Hepatocyte (in vitro differentiated cells): ENCODE measurements at regions not wholly inside any gene's neighbourhood (a gene's known extent, or its start where the extent isn't known, plus 50 kb on each side); places are given as distances from the start of the nearest gene placed in this dataset.

Source experiments
- DNase-seq: peaks from one replicate; pipeline ENCODE4 v3.0.0-alpha.2; 2016; ENCODE audit warnings: low spot score
- H2AFZ ChIP-seq: fragments of 200-600 bp; sonication (generic); 2 replicates; pipeline ENCODE4 v1.6.0; 2016; ENCODE audit warnings: antibody characterized with exemption, mild to moderate bottlenecking
- H3K27ac ChIP-seq: fragments of 200-600 bp; sonication (generic); 2 replicates; pipeline ENCODE4 v1.5.1; 2016; ENCODE audit warnings: mild to moderate bottlenecking
- H3K27me3 ChIP-seq: fragments of 200-600 bp; sonication (generic); 2 replicates; pipeline ENCODE4 v1.6.1; 2016
- H3K36me3 ChIP-seq: fragments of 200-600 bp; sonication (generic); replicated peaks from 2 replicates; pipeline ENCODE4 v1.5.1; 2016; ENCODE audit warnings: low read depth; ENCODE audit not compliant: insufficient read depth
- H3K4me1 ChIP-seq: fragments of 200-600 bp; sonication (generic); 2 replicates; pipeline ENCODE4 v1.5.1; 2016; ENCODE audit warnings: mild to moderate bottlenecking, moderate library complexity; ENCODE audit not compliant: insufficient read depth
- H3K4me2 ChIP-seq: fragments of 200-600 bp; sonication (generic); 2 replicates; pipeline ENCODE4 v1.6.0; 2016
- H3K4me3 ChIP-seq: fragments of 200-600 bp; sonication (generic); 2 replicates; pipeline ENCODE4 v1.5.1; 2016; ENCODE audit warnings: mild to moderate bottlenecking
- H3K79me2 ChIP-seq: fragments of 200-600 bp; sonication (generic); 2 replicates; pipeline ENCODE4 v1.6.0; 2017; ENCODE audit warnings: mild to moderate bottlenecking
- H3K9me2 ChIP-seq: fragments of 200-600 bp; sonication (generic); replicated peaks from 2 replicates; pipeline ENCODE4 v1.6.0; 2017; ENCODE audit warnings: mild to moderate bottlenecking; ENCODE audit not compliant: insufficient read depth
- H3K9me3 ChIP-seq: fragments of 200-600 bp; sonication (generic); 2 replicates; pipeline ENCODE4 v1.5.1; 2016; ENCODE audit warnings: low read depth, mild to moderate bottlenecking
- H4K20me1 ChIP-seq: fragments of 200-600 bp; sonication (generic); 2 replicates; pipeline ENCODE4 v1.6.0; 2016; ENCODE audit warnings: mild to moderate bottlenecking; ENCODE audit not compliant: insufficient read depth, poor library complexity, severe bottlenecking
- CTCF ChIP-seq: fragments of 200-600 bp; sonication (generic); IDR thresholded peaks from 2 replicates; pipeline ENCODE4 v1.5.1; 2016; ENCODE audit warnings: antibody characterized with exemption, mild to moderate bottlenecking; ENCODE audit not compliant: poor library complexity
- EZH2 ChIP-seq: fragments of 200-600 bp; sonication (generic); IDR thresholded peaks from 2 replicates; pipeline ENCODE4 v1.6.1; 2016; ENCODE audit warnings: antibody characterized with exemption, mild to moderate bottlenecking, borderline replicate concordance
- EZH2phosphoT487 ChIP-seq: fragments of 200-600 bp; sonication (generic); IDR thresholded peaks from one replicate; pipeline ENCODE4 v1.6.1; 2018; ENCODE audit warnings: antibody characterized with exemption, mild to moderate bottlenecking, low read depth, moderate library complexity; ENCODE audit not compliant: unreplicated experiment, severe bottlenecking
- WGBS: methylation state at CpG from one replicate; pipeline ENCODE4 v1.1.6; 2016; ENCODE audit warnings: low lambda C conversion rate; ENCODE audit errors: missing lambda C conversion rate; 5-methylcytosine and 5-hydroxymethylcytosine counted together

GRCh38 chr10:78220781-78221180 lies 187.1 kb downstream of the RPS24 start:
- no peaks in the 10 kb centered on the region for H3K36me3 ChIP-seq
- H3K4me2 ChIP-seq: no peak overlapping the region
- no peaks in the 10 kb centered on the region for H3K9me2 ChIP-seq
- 92% methylated on average over 2 of the region's 2 CpGs for WGBS
- no peak for DNase-seq
- H3K4me1 ChIP-seq: peaks cover 10% of the 10 kb centered on the region
- H3K27me3 ChIP-seq: no peaks in the 10 kb centered on the region
- H3K9me3 ChIP-seq: no peaks in the 10 kb centered on the region
- no peak overlapping the region for H2AFZ ChIP-seq
- TF ChIP-seq CTCF: no peak
- TF ChIP-seq EZH2: no peak
- TF ChIP-seq EZH2phosphoT487: no peak
- H4K20me1 ChIP-seq: no peaks in the 10 kb centered on the region
- no peak overlapping the region for H3K4me3 ChIP-seq
- no peak overlapping the region for H3K27ac ChIP-seq
- no peaks in the 10 kb centered on the region for H3K79me2 ChIP-seq

GRCh38 chr10:78222096-78222790 lies 188.6 kb downstream of the RPS24 start:
- TF ChIP-seq EZH2: no peak
- TF ChIP-seq EZH2phosphoT487: no peak
- no peak for TF ChIP-seq CTCF
- Histone ChIP-seq H3K4me2 (no peak overlapping the region), H4K20me1 (no peaks in the 10 kb centered on the region), H3K27me3 (no peaks in the 10 kb centered on the region), H3K36me3 (no peaks in the 10 kb centered on the region), H3K9me2 (no peaks in the 10 kb centered on the region), H3K27ac (no peak overlapping the region), H3K4me3 (no peak overlapping the region), H3K79me2 (no peaks in the 10 kb centered on the region), H2AFZ (no peak overlapping the region), H3K4me1 (peaks cover 10% of the 10 kb centered on the region), H3K9me3 (no peaks in the 10 kb centered on the region)
- no peak for DNase-seq
- 96% methylated on average over 11 of the region's 11 CpGs for WGBS

DNA sequence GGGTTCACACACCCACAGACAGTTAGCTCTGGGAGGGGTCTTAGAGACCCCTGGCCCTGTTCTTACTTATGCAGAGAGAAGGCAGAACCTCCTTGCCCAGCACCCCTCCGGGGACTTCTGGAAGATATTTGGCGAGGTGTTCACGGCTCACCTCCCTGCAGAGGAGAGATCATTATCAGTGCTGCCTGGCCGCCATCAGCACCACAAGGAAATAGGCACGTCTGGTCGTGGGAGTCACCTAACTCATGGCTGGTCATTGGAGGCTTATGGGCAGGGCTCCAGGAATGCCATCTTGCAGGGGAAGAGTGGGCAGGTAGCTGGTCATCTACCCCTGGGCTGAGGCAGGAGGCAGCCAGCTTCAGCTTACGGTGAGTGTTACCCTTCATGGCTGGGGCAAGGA lies 189.4 kb downstream of the RPS24 start:
- H3K9me2 ChIP-seq: no peaks in the 10 kb centered on the region
- TF ChIP-seq EZH2: no peak
- no peak for TF ChIP-seq CTCF
- no peak for TF ChIP-seq EZH2phosphoT487
- H4K20me1 ChIP-seq: no peaks in the 10 kb centered on the region
- no peaks in the 10 kb centered on the region for H3K36me3 ChIP-seq
- WGBS: 67% methylated on average over 7 of the region's 7 CpGs
- H3K27me3 ChIP-seq: no peaks in the 10 kb centered on the region
- H2AFZ ChIP-seq: no peak overlapping the region
- H3K4me1 ChIP-seq: peaks cover 9% of the 10 kb centered on the region
- no peaks in the 10 kb centered on the region for H3K9me3 ChIP-seq
- no peak overlapping the region for H3K4me3 ChIP-seq
- no peaks in the 10 kb centered on the region for H3K79me2 ChIP-seq
- H3K4me2 ChIP-seq: no peak overlapping the region
- DNase-seq: no peak
- no peak overlapping the region for H3K27ac ChIP-seq
